Medulla oblongata (tissue), 1 donor: ENCODE measurements at regions not wholly inside any gene's neighbourhood (a gene's known extent, or its start where the extent isn't known, plus 50 kb on each side); places are given as distances from the start of the nearest gene placed in this dataset.

Experiments used
- DNase-seq: peaks from one replicate; pipeline ENCODE4 v3.0.0-alpha.2; 2015; ENCODE audit errors: extremely low spot score

DNA sequence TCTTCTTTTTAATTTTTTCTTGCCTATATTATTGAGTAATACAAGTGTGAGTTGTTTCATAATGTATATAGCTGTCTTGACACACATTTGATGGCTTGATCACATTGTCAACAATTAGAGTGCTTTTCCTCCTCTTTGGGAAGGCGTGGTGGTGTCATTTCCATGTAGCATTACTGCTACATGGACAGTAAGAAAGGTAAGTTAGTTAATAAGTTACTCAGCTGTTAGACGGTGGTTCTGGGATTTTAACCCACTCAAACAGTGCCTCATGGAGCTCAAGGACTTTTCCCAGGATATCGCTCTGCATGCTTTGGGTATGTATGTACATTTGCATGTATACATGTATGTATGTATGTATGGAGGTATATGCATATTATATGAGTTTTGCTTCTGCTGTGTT, 94.6 kb downstream of the HAPSTR1 start:
- DNase-seq = no peak

DNA sequence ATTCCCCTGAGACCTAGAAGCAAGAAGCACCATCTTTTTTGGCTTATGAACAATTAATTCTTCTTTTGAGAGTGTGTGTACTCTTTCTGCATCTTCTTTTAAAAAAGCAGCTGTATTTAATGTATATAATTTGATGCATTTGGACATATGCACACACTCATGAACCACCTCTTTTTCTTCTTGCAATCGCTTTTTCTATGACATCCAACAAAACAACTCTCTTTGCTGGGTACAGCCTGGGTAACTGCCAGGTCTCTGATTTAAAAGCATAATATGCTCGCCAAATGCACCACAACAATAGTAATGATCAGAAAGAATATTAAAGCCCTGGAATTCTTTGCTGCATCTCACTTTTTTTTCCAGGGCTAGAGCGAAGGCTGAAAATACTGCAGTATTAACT, 97.3 kb downstream of the HAPSTR1 start:
- DNase-seq = no peak

- DNase-seq = no peak
Observed at GRCh38 chr16:9191274-9191850, 99.9 kb downstream of the HAPSTR1 start.

DNA sequence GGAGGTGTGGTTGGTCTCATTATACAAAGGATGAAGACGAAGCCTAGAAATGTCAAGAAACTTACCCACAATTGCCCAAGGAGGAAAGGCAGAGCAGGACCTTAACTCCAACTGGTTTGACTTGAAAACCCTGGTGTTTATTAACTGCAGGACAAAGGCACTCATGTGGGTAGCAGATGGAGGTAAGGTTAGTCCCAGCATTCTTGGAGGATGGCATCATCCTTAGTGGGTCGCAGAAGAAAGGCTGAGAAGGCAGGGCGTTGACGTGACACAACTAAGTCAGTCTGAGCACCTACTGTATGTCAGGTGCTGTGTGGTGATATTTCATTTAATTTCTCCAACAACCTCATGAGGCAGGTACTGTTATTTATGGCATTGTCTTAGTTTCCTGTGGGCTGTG, 101.3 kb downstream of the HAPSTR1 start:
- no peak for DNase-seq

GRCh38 chr16:9195287-9195686, 103.8 kb downstream of the HAPSTR1 start:
- DNase-seq = no peak

GRCh38 chr16:9197957-9198661, 106.7 kb downstream of the HAPSTR1 start:
- no peak for DNase-seq

GRCh38 chr16:9199311-9199710, 107.9 kb downstream of the HAPSTR1 start:
- DNase-seq = no peak

DNA sequence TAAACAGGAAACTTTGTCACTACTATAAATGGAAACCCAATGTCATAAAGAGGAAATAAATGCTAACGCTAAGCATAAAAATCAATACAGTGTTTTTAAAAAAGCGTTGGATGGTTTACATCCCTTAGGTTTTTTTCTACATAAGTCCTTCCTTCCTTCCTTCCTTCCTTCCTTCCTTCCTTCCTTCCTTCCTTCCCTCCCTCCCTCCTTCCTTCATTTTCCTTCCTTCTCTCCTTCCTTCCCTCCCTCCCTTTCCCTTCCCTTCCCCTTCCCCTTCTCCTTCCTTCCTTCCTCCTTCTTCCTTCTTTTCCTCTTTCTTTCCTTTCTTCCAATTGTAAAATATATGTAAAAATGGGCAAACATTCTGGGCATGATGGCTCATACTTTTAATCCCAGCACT, 108.3 kb downstream of the HAPSTR1 start:
- no peak for DNase-seq

- DNase-seq = no peak
Observed at GRCh38 chr16:9203956-9204355, 112.5 kb downstream of the HAPSTR1 start.

- no peak for DNase-seq
Observed at GRCh38 chr16:9205661-9206060, 114.2 kb downstream of the HAPSTR1 start.

DNA sequence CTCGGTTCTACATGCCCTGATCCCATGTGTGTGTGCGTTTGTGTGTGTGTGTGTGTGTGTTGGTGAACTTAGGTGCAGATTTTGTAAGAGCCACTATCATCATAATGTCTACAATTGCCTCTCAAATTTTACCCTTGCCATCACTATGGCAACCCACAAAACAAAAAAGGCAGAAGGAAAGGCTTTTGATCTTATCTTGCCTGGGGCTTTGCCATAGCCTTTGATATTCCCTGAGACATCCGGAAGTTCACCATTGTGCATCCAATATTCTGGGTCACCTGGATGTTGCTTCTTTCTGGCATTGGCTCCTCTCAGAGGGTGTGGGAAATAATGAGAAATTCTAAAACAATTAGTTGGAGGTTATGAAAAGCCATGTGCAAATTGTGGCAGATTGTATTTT, 114.7 kb downstream of the HAPSTR1 start:
- DNase-seq = no peak

- no peak for DNase-seq
Observed at GRCh38 chr16:9212621-9213020, 121.2 kb downstream of the HAPSTR1 start.

- DNase-seq = no peak
Observed at GRCh38 chr16:9219813-9220212, 128.4 kb downstream of the HAPSTR1 start.

GRCh38 chr16:9225527-9226316, 134.3 kb downstream of the HAPSTR1 start:
- DNase-seq = peak; percentile 52

GRCh38 chr16:9226924-9227323, 135.5 kb downstream of the HAPSTR1 start:
- no peak for DNase-seq

DNA sequence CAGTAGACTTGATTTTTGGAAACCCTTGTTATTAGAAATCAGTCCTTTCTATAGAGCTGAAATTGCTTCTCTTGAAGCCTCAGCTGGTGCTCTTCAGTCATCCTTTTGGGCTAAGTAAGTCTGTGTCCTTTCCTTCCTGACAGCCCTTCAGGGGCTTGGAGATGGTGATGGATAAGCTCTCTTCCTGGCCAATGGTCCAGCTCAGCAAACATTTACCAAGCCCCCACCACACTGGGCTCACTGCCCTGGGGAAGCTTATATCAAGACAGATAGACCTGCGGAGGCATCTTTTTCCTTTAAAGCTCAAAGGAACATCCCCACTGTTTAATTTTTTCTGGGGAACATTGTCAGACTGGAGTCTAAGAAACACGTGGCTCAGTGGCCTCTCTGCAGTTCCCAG, 139.6 kb downstream of the HAPSTR1 start:
- no peak for DNase-seq

DNA sequence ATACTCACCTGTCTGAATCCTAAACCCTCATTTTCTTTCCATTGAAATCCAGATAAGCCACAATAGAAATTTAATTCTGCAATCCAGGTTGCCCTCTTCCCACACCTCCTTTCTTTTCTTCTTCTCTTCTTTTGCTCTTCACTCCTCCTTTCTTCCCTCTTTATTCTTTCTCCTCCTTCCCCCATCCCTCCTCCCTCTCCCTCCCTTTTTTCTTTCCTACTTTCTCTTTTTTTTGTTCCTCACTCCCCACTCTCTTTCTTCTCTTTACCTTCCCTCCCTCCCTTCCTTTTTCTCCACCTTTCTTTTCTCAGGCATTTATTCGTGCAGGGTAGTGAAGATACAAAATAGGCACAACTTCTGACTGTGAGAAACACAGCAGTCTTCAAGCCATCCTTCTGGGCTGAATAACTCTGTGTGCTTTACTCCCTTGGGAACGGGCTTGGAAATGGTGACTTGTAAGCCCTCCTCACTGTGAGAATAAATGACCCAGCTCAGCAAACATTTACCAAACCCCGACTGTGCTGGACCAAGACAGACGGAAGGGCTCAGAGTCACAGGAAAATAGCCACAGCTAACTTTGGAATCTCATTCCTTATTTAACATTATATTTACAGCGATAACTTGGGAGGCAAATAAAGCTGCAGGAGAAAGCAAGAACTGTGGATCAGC, 140.8 kb downstream of the HAPSTR1 start:
- no peak for DNase-seq

GRCh38 chr16:9235867-9236266, 144.4 kb downstream of the HAPSTR1 start:
- no peak for DNase-seq

DNA sequence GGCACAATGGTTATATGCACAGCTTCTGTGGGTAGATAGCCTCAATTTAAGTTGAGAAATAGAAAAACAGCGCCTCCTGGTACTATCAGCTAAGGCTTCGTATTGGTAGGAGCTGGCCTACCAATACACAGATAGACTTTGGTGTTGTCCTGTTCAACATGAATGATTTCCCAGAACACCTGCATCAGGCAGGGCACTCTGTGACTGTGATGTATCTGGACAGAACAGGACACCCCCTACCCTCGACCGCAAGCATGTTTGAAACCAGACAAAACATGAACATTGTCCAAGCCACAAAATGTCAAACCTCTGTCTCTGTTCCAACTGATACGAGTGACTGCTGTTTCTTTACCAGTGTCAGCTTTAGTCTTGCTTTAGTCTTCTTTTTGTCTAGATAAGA, 144.9 kb downstream of the HAPSTR1 start:
- DNase-seq = no peak

DNA sequence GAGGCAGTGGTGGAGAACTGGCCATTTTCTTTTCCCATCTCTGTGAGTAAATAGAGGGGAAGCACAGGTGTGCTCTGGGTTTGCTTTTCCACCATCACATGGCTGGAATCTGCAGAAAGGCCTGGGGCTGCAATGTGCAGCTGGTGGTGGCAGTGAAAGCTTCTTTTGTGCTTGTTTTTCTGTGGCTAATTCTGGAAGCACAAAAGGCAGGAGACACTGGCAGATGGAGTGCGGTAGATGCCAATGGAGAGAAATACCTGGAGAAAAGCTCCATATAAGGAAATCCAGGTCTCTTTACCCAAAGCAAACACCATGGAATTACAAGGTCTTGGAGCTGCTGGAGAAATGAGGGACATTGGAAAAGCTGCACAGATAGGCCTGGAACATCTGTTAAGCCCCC, 146.9 kb downstream of the HAPSTR1 start:
- no peak for DNase-seq

GRCh38 chr16:9241177-9241576, 149.7 kb downstream of the HAPSTR1 start:
- no peak for DNase-seq

DNA sequence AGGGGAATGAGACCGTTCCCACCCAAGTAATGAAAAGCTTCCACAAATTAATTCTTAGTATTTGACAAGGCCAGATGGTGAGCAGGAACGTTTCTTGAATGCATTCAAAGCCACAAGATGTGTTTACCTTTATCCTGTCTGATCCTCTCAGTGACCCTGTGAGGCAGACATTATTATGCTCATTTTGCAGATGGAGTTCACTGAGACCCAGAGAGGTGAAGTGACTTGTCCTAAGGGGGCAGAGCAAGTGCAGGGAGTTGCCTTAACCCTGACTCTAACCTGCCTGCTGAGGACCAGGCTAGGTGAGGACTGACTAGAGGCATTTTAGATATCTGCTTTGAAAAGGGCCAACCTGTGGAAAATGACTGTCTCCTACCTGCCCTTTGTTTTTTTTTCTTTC, 156.7 kb downstream of the HAPSTR1 start:
- no peak for DNase-seq

- DNase-seq = no peak
Observed at GRCh38 chr16:9249534-9249933, 158.1 kb downstream of the HAPSTR1 start.
